ENCODE measurements at regions not wholly inside any gene's neighbourhood (a gene's known extent, or its start where the extent isn't known, plus 50 kb on each side); places are given as distances from the start of the nearest gene placed in this dataset.

DNA sequence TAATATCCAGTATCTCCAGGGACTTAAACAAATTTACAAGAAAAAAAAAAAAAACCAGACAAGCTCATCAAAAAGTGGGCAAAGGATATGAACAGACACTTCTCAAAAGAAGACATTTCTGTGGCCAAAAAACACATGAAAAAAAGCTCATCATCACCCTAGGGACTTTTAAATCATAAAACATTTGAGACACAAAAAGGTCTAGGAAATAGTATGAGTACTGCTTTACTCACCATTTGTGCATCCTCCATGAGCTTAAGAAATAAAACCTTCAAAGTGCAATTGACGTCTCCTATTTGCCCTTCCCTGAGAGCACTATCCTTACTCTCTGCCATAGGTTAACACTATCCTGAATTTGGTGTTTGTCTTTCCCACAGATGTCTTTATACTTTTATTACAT, 193.7 kb upstream of the NREP start:
- no peaks in the 10 kb centered on the region for H3K27me3 ChIP-seq (ENCODE audit: insufficient read depth, poor library complexity, severe bottlenecking)
- H3K4me1 ChIP-seq (ENCODE audit: insufficient read depth, poor library complexity, severe bottlenecking) = peaks cover 17% of the 10 kb centered on the region
- no peak overlapping the region for H3K4me3 ChIP-seq (ENCODE audit: severe bottlenecking)
- no peak for DNase-seq (ENCODE audit: low spot score)
- peak; percentile 57 for ATAC-seq (ENCODE audit: low read depth)
- peak overlapping the region; percentile 19 for H3K27ac ChIP-seq (ENCODE audit: poor library complexity, severe bottlenecking)
- TF ChIP-seq, protein P1, sequence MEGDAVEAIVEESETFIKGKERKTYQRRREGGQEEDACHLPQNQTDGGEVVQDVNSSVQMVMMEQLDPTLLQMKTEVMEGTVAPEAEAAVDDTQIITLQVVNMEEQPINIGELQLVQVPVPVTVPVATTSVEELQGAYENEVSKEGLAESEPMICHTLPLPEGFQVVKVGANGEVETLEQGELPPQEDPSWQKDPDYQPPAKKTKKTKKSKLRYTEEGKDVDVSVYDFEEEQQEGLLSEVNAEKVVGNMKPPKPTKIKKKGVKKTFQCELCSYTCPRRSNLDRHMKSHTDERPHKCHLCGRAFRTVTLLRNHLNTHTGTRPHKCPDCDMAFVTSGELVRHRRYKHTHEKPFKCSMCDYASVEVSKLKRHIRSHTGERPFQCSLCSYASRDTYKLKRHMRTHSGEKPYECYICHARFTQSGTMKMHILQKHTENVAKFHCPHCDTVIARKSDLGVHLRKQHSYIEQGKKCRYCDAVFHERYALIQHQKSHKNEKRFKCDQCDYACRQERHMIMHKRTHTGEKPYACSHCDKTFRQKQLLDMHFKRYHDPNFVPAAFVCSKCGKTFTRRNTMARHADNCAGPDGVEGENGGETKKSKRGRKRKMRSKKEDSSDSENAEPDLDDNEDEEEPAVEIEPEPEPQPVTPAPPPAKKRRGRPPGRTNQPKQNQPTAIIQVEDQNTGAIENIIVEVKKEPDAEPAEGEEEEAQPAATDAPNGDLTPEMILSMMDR (IDR thresholded peaks at IDR 0.05; ENCODE audit: poor library complexity, severe bottlenecking) = no peak
- H3K9me3 ChIP-seq (ENCODE audit: severe bottlenecking) = no peaks in the 10 kb centered on the region
- no peaks in the 10 kb centered on the region for H3K36me3 ChIP-seq (ENCODE audit: low read depth)

DNA sequence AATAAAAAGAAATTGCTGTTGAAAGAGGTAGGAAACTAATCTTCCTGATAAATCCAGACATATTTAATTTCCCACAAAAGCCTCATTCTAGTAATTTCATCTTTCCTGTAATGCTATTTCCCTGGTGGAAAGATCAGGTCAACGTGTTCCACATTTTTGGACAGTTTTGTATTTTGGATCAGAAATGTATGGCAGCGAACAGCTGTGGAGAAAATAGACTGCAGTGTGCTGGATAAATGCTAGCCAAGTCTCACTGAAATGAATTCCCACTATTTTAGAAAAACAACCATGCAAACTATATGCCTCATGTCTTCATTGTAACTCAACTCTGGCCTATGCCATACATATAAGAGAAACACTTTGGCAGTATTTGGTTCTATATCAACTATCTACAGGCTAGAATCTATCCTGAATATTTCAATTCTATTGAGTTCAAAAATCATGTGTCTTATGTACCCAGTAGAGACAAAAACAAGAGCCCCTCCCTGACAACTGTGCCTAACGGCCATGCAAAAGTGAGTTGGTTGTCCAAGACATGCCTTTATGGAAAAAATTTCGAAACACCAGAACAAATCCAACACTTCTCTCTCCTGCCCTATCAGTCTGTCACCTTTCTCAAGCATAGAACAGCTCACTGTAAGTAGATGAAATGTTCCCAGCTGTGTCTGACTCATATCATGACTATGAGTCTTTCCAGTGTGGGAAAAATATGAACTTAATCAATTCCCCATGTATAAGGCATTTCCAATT, 191.3 kb upstream of the NREP start:
- peak; percentile 98 for ATAC-seq (ENCODE audit: low read depth)
- peaks cover 17% of the 10 kb centered on the region for H3K4me1 ChIP-seq (ENCODE audit: insufficient read depth, poor library complexity, severe bottlenecking)
- no peak for DNase-seq (ENCODE audit: low spot score)
- H3K27ac ChIP-seq (ENCODE audit: poor library complexity, severe bottlenecking) = peak overlapping the region; percentile 14
- H3K27me3 ChIP-seq (ENCODE audit: insufficient read depth, poor library complexity, severe bottlenecking) = no peaks in the 10 kb centered on the region
- TF ChIP-seq, protein P1 (IDR thresholded peaks at IDR 0.05; ENCODE audit: poor library complexity, severe bottlenecking) = no peak
- H3K36me3 ChIP-seq (ENCODE audit: low read depth) = no peaks in the 10 kb centered on the region
- H3K4me3 ChIP-seq (ENCODE audit: severe bottlenecking) = no peak overlapping the region
- H3K9me3 ChIP-seq (ENCODE audit: severe bottlenecking) = no peaks in the 10 kb centered on the region

DNA sequence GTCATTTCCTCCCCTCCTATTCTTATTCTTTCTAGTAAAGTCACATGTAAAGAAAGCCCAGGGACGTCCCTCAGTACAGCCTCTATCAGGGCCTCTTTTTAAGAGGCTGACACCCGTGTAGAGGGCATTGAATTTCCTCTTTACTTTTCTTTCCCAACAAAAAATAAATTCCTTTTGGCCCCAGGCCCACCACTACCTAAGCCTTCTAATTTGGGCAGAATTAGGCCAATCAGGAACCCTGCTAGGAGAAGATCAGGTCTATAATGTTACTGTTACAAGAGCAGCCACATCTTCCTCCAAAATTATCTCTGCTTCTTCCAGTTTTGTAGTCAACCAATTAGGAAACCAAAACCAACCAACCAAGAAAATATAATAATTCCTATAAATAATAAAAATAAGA, 189.6 kb upstream of the NREP start:
- no peak overlapping the region for H3K27ac ChIP-seq (ENCODE audit: poor library complexity, severe bottlenecking)
- no peak for DNase-seq (ENCODE audit: low spot score)
- TF ChIP-seq, protein P1 (IDR thresholded peaks at IDR 0.05; ENCODE audit: poor library complexity, severe bottlenecking) = no peak
- no peak overlapping the region for H3K4me3 ChIP-seq (ENCODE audit: severe bottlenecking)
- H3K9me3 ChIP-seq (ENCODE audit: severe bottlenecking) = no peaks in the 10 kb centered on the region
- H3K4me1 ChIP-seq (ENCODE audit: insufficient read depth, poor library complexity, severe bottlenecking) = peaks cover 24% of the 10 kb centered on the region
- H3K36me3 ChIP-seq (ENCODE audit: low read depth) = no peaks in the 10 kb centered on the region
- no peaks in the 10 kb centered on the region for H3K27me3 ChIP-seq (ENCODE audit: insufficient read depth, poor library complexity, severe bottlenecking)
- ATAC-seq (ENCODE audit: low read depth) = no peak

DNA sequence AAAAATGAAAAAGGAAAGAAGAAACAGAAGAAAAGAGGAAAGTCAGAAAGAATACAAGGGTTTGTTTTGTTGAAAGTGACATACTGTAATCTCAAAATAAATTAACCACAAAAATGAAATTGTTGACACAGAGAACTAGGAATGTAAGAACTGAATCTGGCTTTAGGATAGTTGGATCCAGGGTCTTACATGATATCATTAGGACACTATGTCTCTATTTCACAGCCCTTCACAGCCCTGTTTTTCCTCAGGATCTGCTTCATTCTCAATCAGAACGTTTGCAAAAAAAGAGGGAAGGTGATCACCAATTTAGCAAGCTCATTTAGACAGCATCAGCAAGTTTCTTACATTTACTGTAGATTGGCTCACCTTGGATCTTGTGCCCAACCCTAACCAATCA, 188.5 kb upstream of the NREP start:
- Histone ChIP-seq H3K27ac (ENCODE audit: poor library complexity, severe bottlenecking) (no peak overlapping the region), H3K36me3 (ENCODE audit: low read depth) (no peaks in the 10 kb centered on the region), H3K27me3 (ENCODE audit: insufficient read depth, poor library complexity, severe bottlenecking) (no peaks in the 10 kb centered on the region), H3K9me3 (ENCODE audit: severe bottlenecking) (no peaks in the 10 kb centered on the region), H3K4me3 (ENCODE audit: severe bottlenecking) (no peak overlapping the region), H3K4me1 (ENCODE audit: insufficient read depth, poor library complexity, severe bottlenecking) (peaks cover 24% of the 10 kb centered on the region)
- ATAC-seq (ENCODE audit: low read depth) (no peak), DNase-seq (ENCODE audit: low spot score) (no peak)
- TF ChIP-seq, protein P1 (IDR thresholded peaks at IDR 0.05; ENCODE audit: poor library complexity, severe bottlenecking) = no peak
